Common myeloid progenitor, CD34-positive (primary cell): ENCODE measurements at regions not wholly inside any gene's neighbourhood (a gene's known extent, or its start where the extent isn't known, plus 50 kb on each side); places are given as distances from the start of the nearest gene placed in this dataset.

Source experiments
- CTCF ChIA-PET: fragments of 350-600 bp; sonication (Branson Sonifier 250); formaldehyde crosslinking; loops from one replicate; lab custom pipeline; 2021; ENCODE audit warnings: antibody characterized with exemption; lab: Charles Lee
- POLR2A ChIA-PET: fragments of 350-600 bp; sonication (Branson Sonifier 250); formaldehyde crosslinking; loops from one replicate; lab custom pipeline; 2021; ENCODE audit warnings: antibody characterized with exemption; lab: Charles Lee
- DNase-seq, 3 donors: peaks; one replicate each; pipeline versions ENCODE4 v3.0.0 to v3.0.0-alpha.2; 2013
- H3K27ac ChIP-seq, 2 experiments: 1 replicate in 1 of 2; 2 replicates in 1 of 2; pipeline ENCODE4 v1.7.0; 2013; ENCODE audit warnings: inconsistent platforms in 2 of 2, low read length in 2 of 2, mild to moderate bottlenecking in 2 of 2, low read depth in 1 of 2, moderate library complexity in 1 of 2; ENCODE audit not compliant: severe bottlenecking in 2 of 2, insufficient read depth in 1 of 2, poor library complexity in 1 of 2
- H3K27me3 ChIP-seq, 5 experiments: replicated peaks in 2 of 5; 1 replicate in 3 of 5; 2 replicates in 2 of 5; pipeline versions ENCODE4 v1.6.1 to v1.7.0; 2013; ENCODE audit warnings: low read length in 4 of 5, mild to moderate bottlenecking in 2 of 5, moderate library complexity in 2 of 5, inconsistent platforms in 1 of 5; ENCODE audit not compliant: insufficient read depth in 5 of 5, control insufficient read depth in 4 of 5
- H3K36me3 ChIP-seq, 4 experiments: 1 replicate in 2 of 4; 2 replicates in 2 of 4; pipeline versions ENCODE4 v1.6.1 to v1.7.0; 2013; ENCODE audit warnings: low read length in 3 of 4, control low read depth in 1 of 4, mild to moderate bottlenecking in 1 of 4; ENCODE audit not compliant: control insufficient read depth in 4 of 4, insufficient read depth in 4 of 4
- H3K4me1 ChIP-seq, 4 experiments: 1 replicate in 3 of 4; 2 replicates in 1 of 4; pipeline versions ENCODE4 v1.6.1 to v1.7.1; 2013; ENCODE audit warnings: low read length in 3 of 4, mild to moderate bottlenecking in 3 of 4, control low read depth in 1 of 4, inconsistent platforms in 1 of 4, moderate library complexity in 1 of 4; ENCODE audit not compliant: control insufficient read depth in 4 of 4, insufficient read depth in 4 of 4; ENCODE audit errors: control extremely low read depth in 1 of 4
- H3K4me3 ChIP-seq, 7 experiments: 1 replicate in 4 of 7; 2 replicates in 3 of 7; pipeline versions ENCODE4 v1.5.1 to v1.7.0; 2013; ENCODE audit warnings: mild to moderate bottlenecking in 7 of 7, low read length in 6 of 7, moderate library complexity in 6 of 7, inconsistent platforms in 2 of 7, low read depth in 2 of 7, control low read depth in 1 of 7; ENCODE audit not compliant: insufficient read depth in 4 of 7, control insufficient read depth in 1 of 7; ENCODE audit errors: extremely low read depth in 1 of 7
- H3K9me3 ChIP-seq, 5 experiments: 1 replicate in 4 of 5; 2 replicates in 1 of 5; pipeline versions ENCODE4 v1.6.1 to v1.7.1; 2013; ENCODE audit warnings: low read length in 4 of 5, mild to moderate bottlenecking in 2 of 5, inconsistent platforms in 1 of 5, low read depth in 1 of 5, moderate library complexity in 1 of 5; ENCODE audit not compliant: control insufficient read depth in 4 of 5, insufficient read depth in 2 of 5; ENCODE audit errors: control extremely low read depth in 1 of 5
- WGBS: methylation state at CpG from one replicate; pipeline ENCODE4 v1.1.5; 2013; ENCODE audit not compliant: insufficient coverage; 5-methylcytosine and 5-hydroxymethylcytosine counted together

- Histone ChIP-seq H3K36me3 (no peaks in the 10 kb centered on the region), H3K4me1 (peaks cover 0 to 2% (median under 1%) of the 10 kb centered on the region in 4 experiments), H3K4me3 (no peak overlapping the region), H3K27ac (no peak overlapping the region), H3K9me3 (no peaks in the 10 kb centered on the region), H3K27me3 (no peaks in the 10 kb centered on the region)
- WGBS: 96% methylated on average over 2 of the region's 2 CpGs
- POLR2A ChIA-PET: interaction anchor here (0.6 kb wide), 1 partner anchor 10 kb away, joined by 3 read pairs; no protein-coding TSS in a partner anchor
- CTCF ChIA-PET: no interaction called here
- DNase-seq: no peak
These were observed 88.0 kb upstream of the FTMT start for GRCh38 chr5:121763665-121764064.

GRCh38 chr5:121780406-121780805 is 71.3 kb upstream of the FTMT start:
- Histone ChIP-seq H3K27me3 (no peaks in the 10 kb centered on the region), H3K4me3 (no peak overlapping the region), H3K4me1 (no peaks in the 10 kb centered on the region), H3K36me3 (no peaks in the 10 kb centered on the region), H3K9me3 (no peaks in the 10 kb centered on the region), H3K27ac (no peak overlapping the region)
- no peak for DNase-seq
- ChIA-PET CTCF (no interaction called here), POLR2A (no interaction called here)
- no CpG with 5 or more reads among the region's 1 CpG for WGBS

- no peaks in the 10 kb centered on the region for H3K4me1 ChIP-seq
- POLR2A ChIA-PET: no interaction called here
- no peak for DNase-seq
- no peak overlapping the region for H3K4me3 ChIP-seq
- CTCF ChIA-PET: no interaction called here
- no peaks in the 10 kb centered on the region for H3K9me3 ChIP-seq
- no peaks in the 10 kb centered on the region for H3K36me3 ChIP-seq
- no peak overlapping the region for H3K27ac ChIP-seq
- H3K27me3 ChIP-seq: no peaks in the 10 kb centered on the region
- 100% methylated on average over 3 of the region's 3 CpGs for WGBS
These were observed 68.0 kb upstream of the FTMT start for GRCh38 chr5:121783700-121784099.

- H3K27ac ChIP-seq: no peak overlapping the region
- H3K36me3 ChIP-seq: no peaks in the 10 kb centered on the region
- ChIA-PET CTCF (no interaction called here), POLR2A (no interaction called here)
- no peaks in the 10 kb centered on the region for H3K27me3 ChIP-seq
- H3K9me3 ChIP-seq: peaks cover 0 to 4% (median 0%) of the 10 kb centered on the region in 5 experiments
- no peak overlapping the region for H3K4me3 ChIP-seq
- no peaks in the 10 kb centered on the region for H3K4me1 ChIP-seq
- no peak for DNase-seq
These were observed 57.9 kb upstream of the FTMT start for GRCh38 chr5:121793791-121794190.

GRCh38 chr5:121795511-121795910 is 56.2 kb upstream of the FTMT start:
- WGBS: 83% methylated on average over 1 of the region's 2 CpGs

GRCh38 chr5:121797681-121798518 is 53.8 kb upstream of the FTMT start:
- Histone ChIP-seq H3K27ac (no peak overlapping the region), H3K27me3 (no peaks in the 10 kb centered on the region), H3K4me3 (no peak overlapping the region), H3K36me3 (no peaks in the 10 kb centered on the region), H3K9me3 (no peaks in the 10 kb centered on the region), H3K4me1 (no peaks in the 10 kb centered on the region)
- CTCF ChIA-PET: no interaction called here
- no peak for DNase-seq
- POLR2A ChIA-PET: no interaction called here
- 77% methylated on average over 5 of the region's 9 CpGs for WGBS

More at GRCh38 chr5:121795511-121795910, 56.2 kb upstream of the FTMT start:
- H3K9me3 ChIP-seq: no peaks in the 10 kb centered on the region
- CTCF ChIA-PET: no interaction called here
- H3K4me1 ChIP-seq: no peaks in the 10 kb centered on the region
- H3K36me3 ChIP-seq: no peaks in the 10 kb centered on the region
- DNase-seq: no peak
- no peaks in the 10 kb centered on the region for H3K27me3 ChIP-seq
- H3K4me3 ChIP-seq: no peak overlapping the region
- H3K27ac ChIP-seq: no peak overlapping the region
- POLR2A ChIA-PET: no interaction called here
